GM23248 (cell line): ENCODE measurements at regions not wholly inside any gene's neighbourhood (a gene's known extent, or its start where the extent isn't known, plus 50 kb on each side); places are given as distances from the start of the nearest gene placed in this dataset.
"Not testable (repeated sequence)": the region's sequence is repeated elsewhere in the genome, so short reads cannot be mapped to it uniquely, and the experiment has no call there.

Experiments
- EZH2 ChIP-seq: fragments of 200-600 bp; sonication (generic); IDR thresholded peaks from 2 replicates; pipeline ENCODE4 v1.6.1; 2018; ENCODE audit warnings: antibody characterized with exemption, mild to moderate bottlenecking; ENCODE audit not compliant: insufficient read depth, poor library complexity, severe bottlenecking
- EZH2phosphoT487 ChIP-seq: fragments of 200-600 bp; sonication (generic); IDR thresholded peaks from 2 replicates; pipeline ENCODE4 v1.6.1; 2018; ENCODE audit warnings: antibody characterized with exemption, moderate library complexity, mild to moderate bottlenecking, low read depth; ENCODE audit not compliant: insufficient read depth

- not testable (repeated sequence) for TF ChIP-seq EZH2phosphoT487, EZH2
Measured at GRCh38 chr2:90021234-90021633, 1329.8 kb downstream of the RPIA start.
